Ascending aorta (tissue), 2 donors: ENCODE measurements at regions not wholly inside any gene's neighbourhood (a gene's known extent, or its start where the extent isn't known, plus 50 kb on each side); places are given as distances from the start of the nearest gene placed in this dataset.

ENCODE experiments used
- DNase-seq, 2 donors: peaks; one replicate each; pipeline ENCODE4 v3.0.0-alpha.2; 2019; ENCODE audit warnings: low spot score in 2 of 2
- H3K27ac ChIP-seq, 2 donors: fragments of 200-600 bp; sonication (generic); one replicate each; pipeline ENCODE4 v1.5.1; 2016 to 2017; ENCODE audit warnings: mild to moderate bottlenecking in 1 of 2
- H3K27me3 ChIP-seq: fragments of 200-600 bp; sonication (generic); one replicate; pipeline ENCODE4 v1.5.1; 2017
- H3K36me3 ChIP-seq, 2 donors: fragments of 200-600 bp; sonication (generic); one replicate each; pipeline ENCODE4 v1.5.1; 2016
- H3K4me1 ChIP-seq, 2 donors: fragments of 200-600 bp; sonication (generic); one replicate each; pipeline ENCODE4 v1.5.1; 2016 to 2017; ENCODE audit warnings: mild to moderate bottlenecking in 1 of 2
- H3K4me3 ChIP-seq, 2 donors: fragments of 200-600 bp; sonication (generic); one replicate each; pipeline ENCODE4 v1.5.1; 2016 to 2017; ENCODE audit warnings: mild to moderate bottlenecking in 1 of 2
- H3K9me3 ChIP-seq, 2 donors: fragments of 200-600 bp; sonication (generic); one replicate each; pipeline ENCODE4 v1.5.1; 2016
- CTCF ChIP-seq, 3 experiments: fragments of 200-600 bp in 2 of 3; fragments of 450-650 bp in 1 of 3; sonication (generic) in 2 of 3; IDR thresholded peaks; one replicate each; pipeline ENCODE4 v1.5.1; 2016 to 2019; ENCODE audit warnings: antibody characterized with exemption in 3 of 3, mild to moderate bottlenecking in 1 of 3, moderate library complexity in 1 of 3
- intact Hi-C: fragments of 100-400 bp; cut with DNase I; formaldehyde crosslinking; loops from one replicate; pipeline ENCODE4 v1.15.1; 2023

- intact Hi-C loops: no loop called here
- Histone ChIP-seq H3K9me3 (no peaks in the 10 kb centered on the region), H3K4me1 (no peaks in the 10 kb centered on the region), H3K4me3 (no peak overlapping the region), H3K27me3 (no peaks in the 10 kb centered on the region), H3K27ac (no peak overlapping the region), H3K36me3 (no peaks in the 10 kb centered on the region)
- no peak for DNase-seq
- TF ChIP-seq CTCF (IDR thresholded peaks at IDR 0.05): no peak
Measured at GRCh38 chr1:38191461-38191860, 144.9 kb upstream of the POU3F1 start.

GRCh38 chr1:38190983-38191382 lies 144.4 kb upstream of the POU3F1 start:
- no peaks in the 10 kb centered on the region for H3K27me3 ChIP-seq
- no peak for TF ChIP-seq CTCF (IDR thresholded peaks at IDR 0.05)
- no peak overlapping the region for H3K4me3 ChIP-seq
- DNase-seq: no peak
- no peaks in the 10 kb centered on the region for H3K4me1 ChIP-seq
- H3K36me3 ChIP-seq: no peaks in the 10 kb centered on the region
- intact Hi-C loops: no loop called here
- H3K27ac ChIP-seq: no peak overlapping the region
- H3K9me3 ChIP-seq: no peaks in the 10 kb centered on the region

GRCh38 chr1:38187552-38187951 lies 141.0 kb upstream of the POU3F1 start:
- Histone ChIP-seq H3K4me1 (no peaks in the 10 kb centered on the region), H3K27me3 (no peaks in the 10 kb centered on the region), H3K36me3 (no peaks in the 10 kb centered on the region), H3K4me3 (no peak overlapping the region), H3K9me3 (no peaks in the 10 kb centered on the region), H3K27ac (no peak overlapping the region)
- no peak for DNase-seq
- intact Hi-C loops: no loop called here
- TF ChIP-seq CTCF (IDR thresholded peaks at IDR 0.05): no peak

GRCh38 chr1:38186566-38186965 lies 140.0 kb upstream of the POU3F1 start:
- no peak for TF ChIP-seq CTCF (IDR thresholded peaks at IDR 0.05)
- Histone ChIP-seq H3K9me3 (no peaks in the 10 kb centered on the region), H3K36me3 (no peaks in the 10 kb centered on the region), H3K4me1 (no peaks in the 10 kb centered on the region), H3K4me3 (no peak overlapping the region), H3K27me3 (no peaks in the 10 kb centered on the region), H3K27ac (no peak overlapping the region)
- no peak for DNase-seq
- intact Hi-C loops: no loop called here

- no peaks in the 10 kb centered on the region for H3K27me3 ChIP-seq
- no peak overlapping the region for H3K27ac ChIP-seq
- intact Hi-C loops: no loop called here
- H3K9me3 ChIP-seq: no peaks in the 10 kb centered on the region
- H3K4me1 ChIP-seq: no peaks in the 10 kb centered on the region
- no peak for DNase-seq
- TF ChIP-seq CTCF (IDR thresholded peaks at IDR 0.05): no peak
- H3K36me3 ChIP-seq: no peaks in the 10 kb centered on the region
- no peak overlapping the region for H3K4me3 ChIP-seq
Measured at GRCh38 chr1:38185913-38186312, 139.3 kb upstream of the POU3F1 start.

GRCh38 chr1:38183747-38184146 lies 137.2 kb upstream of the POU3F1 start:
- Histone ChIP-seq H3K9me3 (no peaks in the 10 kb centered on the region), H3K4me3 (no peak overlapping the region), H3K27ac (no peak overlapping the region), H3K36me3 (no peaks in the 10 kb centered on the region), H3K27me3 (no peaks in the 10 kb centered on the region), H3K4me1 (no peaks in the 10 kb centered on the region)
- intact Hi-C loops: no loop called here
- no peak for DNase-seq
- TF ChIP-seq CTCF (IDR thresholded peaks at IDR 0.05): no peak
